Mammary epithelial cell (primary cell): ENCODE measurements at regions not wholly inside any gene's neighbourhood (a gene's known extent, or its start where the extent isn't known, plus 50 kb on each side); places are given as distances from the start of the nearest gene placed in this dataset.

Experiments
- EZH2 ChIP-seq: IDR thresholded peaks from 2 replicates; pipeline ENCODE4 v1.6.1; 2012; ENCODE audit warnings: low read length, inconsistent platforms, borderline replicate concordance
- TF ChIP-seq, protein P1 (sequence below), 2 donors: IDR thresholded peaks in 1 of 2; conservative IDR thresholded peaks in 1 of 2; 2 replicates each; pipeline ENCODE4 v1.5.1; 2011 to 2012; ENCODE audit warnings: inconsistent platforms in 2 of 2, low read length in 2 of 2, mild to moderate bottlenecking in 2 of 2, control low read depth in 1 of 2, low read depth in 1 of 2; ENCODE audit not compliant: insufficient read depth in 1 of 2; ENCODE audit errors: extremely low read depth in 1 of 2

DNA sequence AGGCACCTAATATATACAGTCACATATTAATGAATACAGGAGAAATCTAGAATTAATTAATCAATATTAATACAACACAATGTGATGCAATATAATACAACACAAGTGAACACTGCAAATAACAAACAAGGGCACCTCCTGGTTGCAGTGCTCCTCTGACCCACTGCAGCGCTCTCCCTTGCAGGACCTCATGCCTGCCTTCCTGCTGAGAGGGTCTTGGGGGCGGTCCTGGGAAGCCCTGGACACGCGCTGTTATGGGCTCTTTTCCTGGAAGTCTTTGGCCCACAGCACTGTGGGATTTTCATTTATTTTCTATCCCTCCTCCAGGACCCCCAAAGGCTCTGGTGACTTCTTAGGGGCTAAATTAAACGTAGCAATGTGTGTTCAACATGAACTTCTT lies 485.8 kb downstream of the IRX1 start:
- TF ChIP-seq, protein P1, sequence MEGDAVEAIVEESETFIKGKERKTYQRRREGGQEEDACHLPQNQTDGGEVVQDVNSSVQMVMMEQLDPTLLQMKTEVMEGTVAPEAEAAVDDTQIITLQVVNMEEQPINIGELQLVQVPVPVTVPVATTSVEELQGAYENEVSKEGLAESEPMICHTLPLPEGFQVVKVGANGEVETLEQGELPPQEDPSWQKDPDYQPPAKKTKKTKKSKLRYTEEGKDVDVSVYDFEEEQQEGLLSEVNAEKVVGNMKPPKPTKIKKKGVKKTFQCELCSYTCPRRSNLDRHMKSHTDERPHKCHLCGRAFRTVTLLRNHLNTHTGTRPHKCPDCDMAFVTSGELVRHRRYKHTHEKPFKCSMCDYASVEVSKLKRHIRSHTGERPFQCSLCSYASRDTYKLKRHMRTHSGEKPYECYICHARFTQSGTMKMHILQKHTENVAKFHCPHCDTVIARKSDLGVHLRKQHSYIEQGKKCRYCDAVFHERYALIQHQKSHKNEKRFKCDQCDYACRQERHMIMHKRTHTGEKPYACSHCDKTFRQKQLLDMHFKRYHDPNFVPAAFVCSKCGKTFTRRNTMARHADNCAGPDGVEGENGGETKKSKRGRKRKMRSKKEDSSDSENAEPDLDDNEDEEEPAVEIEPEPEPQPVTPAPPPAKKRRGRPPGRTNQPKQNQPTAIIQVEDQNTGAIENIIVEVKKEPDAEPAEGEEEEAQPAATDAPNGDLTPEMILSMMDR (conservative IDR thresholded peaks at IDR 0.05 in 1 of 2, IDR thresholded peaks at IDR 0.05 in 1 of 2; ENCODE audit: extremely low read depth in 1 of 2, insufficient read depth in 1 of 2, low read depth in 1 of 2, low read length in 2 of 2), result no peak
- no peak for TF ChIP-seq EZH2
